Activated T-helper 2 cell treated with anti-CD3 and anti-CD28 coated beads, Interferon-gamma antibody, Interleukin-2, Interleukin-4, amounts not matched to agents 10 μg/mL and 5 μg/mL and 100 μg/mL, durations not matched to agents 14 hours and 24 hours and 36 hours (primary cell): ENCODE measurements at regions not wholly inside any gene's neighbourhood (a gene's known extent, or its start where the extent isn't known, plus 50 kb on each side); places are given as distances from the start of the nearest gene placed in this dataset.

Experiments used
- DNase-seq: peaks from one replicate; pipeline ENCODE4 v3.0.0; 2021; ENCODE audit warnings: low spot score
- H3K27ac Mint-ChIP-seq: one replicate; pipeline ENCODE4 v1.8.0; 2021; ENCODE audit warnings: mixed read lengths
- H3K27me3 Mint-ChIP-seq: one replicate; pipeline ENCODE4 v1.8.0; 2021; ENCODE audit warnings: low read depth, mixed read lengths
- H3K36me3 Mint-ChIP-seq: one replicate; pipeline ENCODE4 v1.8.0; 2021; ENCODE audit warnings: low read depth, mixed read lengths
- H3K4me1 Mint-ChIP-seq: one replicate; pipeline ENCODE4 v1.8.0; 2021; ENCODE audit warnings: low read depth, mixed read lengths
- H3K4me3 Mint-ChIP-seq: one replicate; pipeline ENCODE4 v1.8.0; 2021; ENCODE audit warnings: low read depth, mild to moderate bottlenecking, moderate library complexity, mixed read lengths
- H3K9me3 Mint-ChIP-seq: one replicate; pipeline ENCODE4 v1.8.0; 2021; ENCODE audit warnings: mixed read lengths
- intact Hi-C: fragments of 100-400 bp; cut with micrococcal nuclease; formaldehyde crosslinking; loops from one replicate; pipeline ENCODE4 v1.15.1; 2023

- no peak overlapping the region for H3K4me3 Mint-ChIP-seq
- H3K27me3 Mint-ChIP-seq: no peaks in the 10 kb centered on the region
- no peak for DNase-seq
- intact Hi-C loops: no loop called here
- peaks cover 38% of the 10 kb centered on the region for H3K9me3 Mint-ChIP-seq
- no peaks in the 10 kb centered on the region for H3K36me3 Mint-ChIP-seq
- H3K27ac Mint-ChIP-seq: no peak overlapping the region
- no peaks in the 10 kb centered on the region for H3K4me1 Mint-ChIP-seq
These were observed 105.3 kb upstream of the GALNT17 start for GRCh38 chr7:71026680-71027079.

GRCh38 chr7:71034243-71034642 is 97.7 kb upstream of the GALNT17 start:
- no peaks in the 10 kb centered on the region for H3K27me3 Mint-ChIP-seq
- no peaks in the 10 kb centered on the region for H3K4me1 Mint-ChIP-seq
- no peaks in the 10 kb centered on the region for H3K36me3 Mint-ChIP-seq
- no peak overlapping the region for H3K4me3 Mint-ChIP-seq
- intact Hi-C loops: no loop called here
- no peak overlapping the region for H3K27ac Mint-ChIP-seq
- H3K9me3 Mint-ChIP-seq: peaks cover 43% of the 10 kb centered on the region
- DNase-seq: no peak

- no peaks in the 10 kb centered on the region for H3K27me3 Mint-ChIP-seq
- peaks cover 44% of the 10 kb centered on the region for H3K9me3 Mint-ChIP-seq
- no peak for DNase-seq
- no peaks in the 10 kb centered on the region for H3K4me1 Mint-ChIP-seq
- intact Hi-C loops: no loop called here
- no peak overlapping the region for H3K4me3 Mint-ChIP-seq
- H3K36me3 Mint-ChIP-seq: no peaks in the 10 kb centered on the region
- H3K27ac Mint-ChIP-seq: no peak overlapping the region
These were observed 89.4 kb upstream of the GALNT17 start for GRCh38 chr7:71042591-71042990.

- no peaks in the 10 kb centered on the region for H3K36me3 Mint-ChIP-seq
- peaks cover 47% of the 10 kb centered on the region for H3K9me3 Mint-ChIP-seq
These were observed 81.5 kb upstream of the GALNT17 start for GRCh38 chr7:71050492-71050891.

GRCh38 chr7:71055504-71055903 is 76.4 kb upstream of the GALNT17 start:
- intact Hi-C loops: no loop called here
- Mint-ChIP-seq H3K27me3 (no peaks in the 10 kb centered on the region), H3K36me3 (no peaks in the 10 kb centered on the region), H3K27ac (no peak overlapping the region), H3K4me1 (no peaks in the 10 kb centered on the region), H3K9me3 (peaks cover 45% of the 10 kb centered on the region), H3K4me3 (no peak overlapping the region)
- no peak for DNase-seq

More at GRCh38 chr7:71050492-71050891, 81.5 kb upstream of the GALNT17 start:
- Mint-ChIP-seq H3K4me3 (no peak overlapping the region), H3K4me1 (no peaks in the 10 kb centered on the region), H3K27ac (no peak overlapping the region), H3K27me3 (no peaks in the 10 kb centered on the region)
- no peak for DNase-seq
- intact Hi-C loops: no loop called here

- intact Hi-C loops: no loop called here
- peaks cover 47% of the 10 kb centered on the region for H3K9me3 Mint-ChIP-seq
- H3K4me1 Mint-ChIP-seq: no peaks in the 10 kb centered on the region
- no peak overlapping the region for H3K27ac Mint-ChIP-seq
- no peaks in the 10 kb centered on the region for H3K36me3 Mint-ChIP-seq
- no peak overlapping the region for H3K4me3 Mint-ChIP-seq
- DNase-seq: no peak
- H3K27me3 Mint-ChIP-seq: no peaks in the 10 kb centered on the region
These were observed 54.0 kb upstream of the GALNT17 start for GRCh38 chr7:71077743-71078476.
